BJ (cell line): ENCODE measurements at regions not wholly inside any gene's neighbourhood (a gene's known extent, or its start where the extent isn't known, plus 50 kb on each side); places are given as distances from the start of the nearest gene placed in this dataset.

Experiments
- CTCF ChIA-PET: fragments of 350-600 bp; formaldehyde crosslinking; extraction: SDS; loops from one replicate; lab custom pipeline; 2021; ENCODE audit warnings: antibody characterized with exemption, inconsistent platforms; lab: Yijun Ruan, JAX
- POLR2A ChIA-PET: fragments of 300-600 bp; sonication (Branson Sonifier 250); formaldehyde crosslinking; extraction: SDS; loops from one replicate; lab custom pipeline; 2021; ENCODE audit warnings: antibody characterized with exemption; lab: Charles Lee
- DNase-seq: peaks from one replicate; pipeline ENCODE4 v3.0.0-alpha.2; 2011; ENCODE audit warnings: low read depth
- H3K27me3 ChIP-seq: 2 replicates; pipeline ENCODE4 v1.6.0; 2011; ENCODE audit warnings: low read length; ENCODE audit not compliant: control insufficient read depth, insufficient read depth
- H3K36me3 ChIP-seq: 2 replicates; pipeline ENCODE4 v1.5.1; 2011; ENCODE audit warnings: low read length; ENCODE audit not compliant: control insufficient read depth, insufficient read depth
- H3K4me3 ChIP-seq: 2 replicates; pipeline ENCODE4 v1.5.1; 2011; ENCODE audit warnings: low read depth, mild to moderate bottlenecking, control low read depth, low read length
- CTCF ChIP-seq: IDR thresholded peaks from 2 replicates; pipeline ENCODE4 v1.5.1; 2011; ENCODE audit warnings: low read depth, mild to moderate bottlenecking, control low read depth, inconsistent platforms, low read length, moderate library complexity; ENCODE audit not compliant: insufficient read depth

- no peaks in the 10 kb centered on the region for H3K36me3 ChIP-seq
- POLR2A ChIA-PET = no interaction called here
- no peaks in the 10 kb centered on the region for H3K27me3 ChIP-seq
- DNase-seq = no peak
- H3K4me3 ChIP-seq = no peak overlapping the region
- CTCF ChIA-PET = no interaction called here
- no peak for TF ChIP-seq CTCF
Measured at GRCh38 chr18:41128545-41128944, 826.5 kb upstream of the PIK3C3 start.

DNA sequence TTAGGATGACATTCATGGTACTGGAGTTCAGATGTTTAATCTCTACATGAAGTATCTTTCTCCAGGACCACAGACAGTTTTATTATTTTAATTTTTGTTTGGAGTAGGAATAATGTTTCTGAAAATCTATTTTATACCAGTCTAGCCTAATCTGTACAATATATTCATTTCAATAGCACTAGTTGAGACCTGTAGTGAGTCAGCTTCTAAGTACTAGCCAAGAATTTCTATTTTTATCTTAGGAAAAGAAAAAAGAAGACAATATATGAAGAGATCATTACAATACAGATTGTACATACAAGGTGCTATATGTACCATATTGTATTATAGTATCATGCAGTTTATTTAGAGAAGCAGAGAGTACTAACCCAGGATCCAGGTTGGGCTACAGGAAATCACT lies 826.9 kb upstream of the PIK3C3 start:
- Histone ChIP-seq H3K4me3 (no peak overlapping the region), H3K36me3 (no peaks in the 10 kb centered on the region), H3K27me3 (no peaks in the 10 kb centered on the region)
- TF ChIP-seq CTCF = no peak
- ChIA-PET CTCF (no interaction called here), POLR2A (no interaction called here)
- DNase-seq = no peak

GRCh38 chr18:41126541-41127235 lies 828.3 kb upstream of the PIK3C3 start:
- no peaks in the 10 kb centered on the region for H3K36me3 ChIP-seq
- no peak overlapping the region for H3K4me3 ChIP-seq
- DNase-seq = peak; percentile 62
- H3K27me3 ChIP-seq = no peaks in the 10 kb centered on the region
- POLR2A ChIA-PET = no interaction called here
- no peak for TF ChIP-seq CTCF
- CTCF ChIA-PET = no interaction called here

GRCh38 chr18:41121116-41121826 lies 833.8 kb upstream of the PIK3C3 start:
- ChIA-PET CTCF (no interaction called here), POLR2A (no interaction called here)
- no peaks in the 10 kb centered on the region for H3K36me3 ChIP-seq
- no peak overlapping the region for H3K4me3 ChIP-seq
- H3K27me3 ChIP-seq = no peaks in the 10 kb centered on the region
- TF ChIP-seq CTCF = no peak
- no peak for DNase-seq

- no peak for TF ChIP-seq CTCF
- Histone ChIP-seq H3K4me3 (no peak overlapping the region), H3K36me3 (no peaks in the 10 kb centered on the region), H3K27me3 (no peaks in the 10 kb centered on the region)
- CTCF ChIA-PET = no interaction called here
- POLR2A ChIA-PET = no interaction called here
- no peak for DNase-seq
Measured at GRCh38 chr18:41119031-41119430, 836.0 kb upstream of the PIK3C3 start.
